ENCODE measurements at regions not wholly inside any gene's neighbourhood (a gene's known extent, or its start where the extent isn't known, plus 50 kb on each side); places are given as distances from the start of the nearest gene placed in this dataset.

DNA sequence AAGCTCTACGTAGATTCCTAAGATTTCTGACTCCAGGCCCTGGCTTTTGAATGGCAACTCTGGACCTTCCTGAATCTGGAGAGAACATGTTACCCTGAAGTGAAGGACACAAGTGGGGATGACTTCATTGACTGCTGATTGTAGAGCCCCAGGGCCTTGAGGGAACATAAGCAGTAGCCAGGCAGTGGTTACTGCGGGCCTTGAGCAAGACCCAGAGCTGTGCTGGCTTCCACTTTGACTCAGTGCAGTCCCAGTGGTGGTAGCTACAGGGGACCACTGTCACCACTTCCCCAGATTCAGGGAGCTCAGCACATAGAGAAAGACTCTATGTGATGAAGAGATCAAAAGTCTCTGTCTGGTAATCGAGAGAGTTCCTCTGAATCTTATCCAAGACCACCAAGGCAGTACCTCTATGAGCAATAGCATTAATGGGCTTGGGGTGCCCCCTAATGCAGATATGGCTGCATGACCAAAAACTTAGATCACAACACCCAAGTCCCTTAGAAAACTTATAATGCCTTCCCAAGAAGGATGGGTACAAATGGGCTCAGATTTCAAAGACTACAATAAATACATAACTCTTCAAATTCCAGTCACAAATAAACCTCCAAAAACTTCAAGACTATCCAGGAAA is 1278.3 kb downstream of the AMY1C start:
- WGBS (ENCODE audit: insufficient coverage, insufficient replicate concordance, low lambda C conversion rate, missing lambda C conversion rate) = 0% methylated on average over 3 of the region's 3 CpGs
- no peak for DNase-seq (ENCODE audit: low read depth, low spot score)
- Histone ChIP-seq H3K9ac (ENCODE audit: control insufficient read depth, insufficient read depth, low read length) (no peak overlapping the region), H3K27ac (ENCODE audit: control insufficient read depth, insufficient read depth) (no peak overlapping the region), H4K20me1 (ENCODE audit: control insufficient read depth, insufficient read depth) (no peaks in the 10 kb centered on the region), H2AFZ (ENCODE audit: control insufficient read depth, low read depth, low read length) (no peak overlapping the region; the same call in 1 of the 2 replicates), H3K9me3 (replicated peaks; ENCODE audit: control insufficient read depth, insufficient read depth, low read length) (no peaks in the 10 kb centered on the region), H3K4me2 (ENCODE audit: control insufficient read depth, insufficient read depth) (no peak overlapping the region), H3K27me3 (replicated peaks in 1 of 2; ENCODE audit: control insufficient read depth in 2 of 2, insufficient read depth in 2 of 2, low read length in 1 of 2) (no peaks in the 10 kb centered on the region), H3K4me1 (ENCODE audit: control insufficient read depth, insufficient read depth, low read length) (no peaks in the 10 kb centered on the region), H3K36me3 (ENCODE audit: control insufficient read depth in 2 of 2, insufficient read depth in 2 of 2, low read length in 1 of 2) (no peaks in the 10 kb centered on the region), H3K79me2 (ENCODE audit: control insufficient read depth, insufficient read depth, low read length) (no peaks in the 10 kb centered on the region), H3K4me3 (no peak overlapping the region)
- intact Hi-C loops (cut with micrococcal nuclease; ENCODE audit: unreplicated experiment) (loop anchor here (1.0 kb wide), 2 partner anchors 248 to 380 kb away; no protein-coding TSS in a partner anchor), in situ Hi-C loops (cut with MboI) (no loop called here)
- peak; percentile 79 for ATAC-seq
- ChIA-PET CTCF (interaction anchor here (0.6 to 4.7 kb wide), 21 partner anchors 8 to 765 kb away, joined by 3 to 49 read pairs (median 4); no protein-coding TSS in a partner anchor), SMC1A (ENCODE audit: uncharacterized antibody, unreplicated experiment) (interaction anchor here (0.6 to 6.8 kb wide), 18 partner anchors 10 to 1239 kb away, joined by 3 to 38 read pairs (median 4); no protein-coding TSS in a partner anchor), RAD21 (ENCODE audit: unreplicated experiment) (interaction anchor here (0.6 to 5.2 kb wide), 11 partner anchors 42 to 1238 kb away, joined by 3 to 37 read pairs (median 4); no protein-coding TSS in a partner anchor), POLR2A (no interaction called here)
- BruUV-seq (replicated peaks) = no TSS peak
- FAIRE-seq = no peak
- no peak for TF ChIP-seq SMAD5 (IDR thresholded peaks at IDR 0.05; ENCODE audit: low read depth)
- TF ChIP-seq, protein P1, sequence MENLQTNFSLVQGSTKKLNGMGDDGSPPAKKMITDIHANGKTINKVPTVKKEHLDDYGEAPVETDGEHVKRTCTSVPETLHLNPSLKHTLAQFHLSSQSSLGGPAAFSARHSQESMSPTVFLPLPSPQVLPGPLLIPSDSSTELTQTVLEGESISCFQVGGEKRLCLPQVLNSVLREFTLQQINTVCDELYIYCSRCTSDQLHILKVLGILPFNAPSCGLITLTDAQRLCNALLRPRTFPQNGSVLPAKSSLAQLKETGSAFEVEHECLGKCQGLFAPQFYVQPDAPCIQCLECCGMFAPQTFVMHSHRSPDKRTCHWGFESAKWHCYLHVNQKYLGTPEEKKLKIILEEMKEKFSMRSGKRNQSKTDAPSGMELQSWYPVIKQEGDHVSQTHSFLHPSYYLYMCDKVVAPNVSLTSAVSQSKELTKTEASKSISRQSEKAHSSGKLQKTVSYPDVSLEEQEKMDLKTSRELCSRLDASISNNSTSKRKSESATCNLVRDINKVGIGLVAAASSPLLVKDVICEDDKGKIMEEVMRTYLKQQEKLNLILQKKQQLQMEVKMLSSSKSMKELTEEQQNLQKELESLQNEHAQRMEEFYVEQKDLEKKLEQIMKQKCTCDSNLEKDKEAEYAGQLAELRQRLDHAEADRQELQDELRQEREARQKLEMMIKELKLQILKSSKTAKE (IDR thresholded peaks at IDR 0.05; ENCODE audit: low read depth, poor library complexity, severe bottlenecking) = no peak
- no peak for TF ChIP-seq HCFC1 (IDR thresholded peaks at IDR 0.05; ENCODE audit: low read length)
- peak; percentile 77 for TF ChIP-seq RUNX3 (IDR thresholded peaks at IDR 0.05; ENCODE audit: low read length)
- 0 out of 2 replicates have a peak, but pooled peaks have one; percentile 12 for TF ChIP-seq IRF4 (IDR thresholded peaks at IDR 0.05; ENCODE audit: low read depth, low read length)
- no peak; the same call in 1 of the 2 replicates for TF ChIP-seq JUNB (IDR thresholded peaks at IDR 0.05)
- no peak for TF ChIP-seq TCF12 (IDR thresholded peaks at IDR 0.05; ENCODE audit: low read depth, low read length)
- no peak for TF ChIP-seq TCF3 (IDR thresholded peaks at IDR 0.05; ENCODE audit: borderline replicate concordance, insufficient read depth, low read depth, low read length)
- no peak for TF ChIP-seq HDAC2 (IDR thresholded peaks at IDR 0.05)
- no peak for TF ChIP-seq HDGF (IDR thresholded peaks at IDR 0.05)
- no peak for TF ChIP-seq SUPT20H (IDR thresholded peaks at IDR 0.05; ENCODE audit: borderline replicate concordance, control insufficient read depth, low read depth, low read length)
- TF ChIP-seq PAX5 (IDR thresholded peaks at IDR 0.05; ENCODE audit: borderline replicate concordance, low read depth, low read length) = no peak
- TF ChIP-seq, protein P2, sequence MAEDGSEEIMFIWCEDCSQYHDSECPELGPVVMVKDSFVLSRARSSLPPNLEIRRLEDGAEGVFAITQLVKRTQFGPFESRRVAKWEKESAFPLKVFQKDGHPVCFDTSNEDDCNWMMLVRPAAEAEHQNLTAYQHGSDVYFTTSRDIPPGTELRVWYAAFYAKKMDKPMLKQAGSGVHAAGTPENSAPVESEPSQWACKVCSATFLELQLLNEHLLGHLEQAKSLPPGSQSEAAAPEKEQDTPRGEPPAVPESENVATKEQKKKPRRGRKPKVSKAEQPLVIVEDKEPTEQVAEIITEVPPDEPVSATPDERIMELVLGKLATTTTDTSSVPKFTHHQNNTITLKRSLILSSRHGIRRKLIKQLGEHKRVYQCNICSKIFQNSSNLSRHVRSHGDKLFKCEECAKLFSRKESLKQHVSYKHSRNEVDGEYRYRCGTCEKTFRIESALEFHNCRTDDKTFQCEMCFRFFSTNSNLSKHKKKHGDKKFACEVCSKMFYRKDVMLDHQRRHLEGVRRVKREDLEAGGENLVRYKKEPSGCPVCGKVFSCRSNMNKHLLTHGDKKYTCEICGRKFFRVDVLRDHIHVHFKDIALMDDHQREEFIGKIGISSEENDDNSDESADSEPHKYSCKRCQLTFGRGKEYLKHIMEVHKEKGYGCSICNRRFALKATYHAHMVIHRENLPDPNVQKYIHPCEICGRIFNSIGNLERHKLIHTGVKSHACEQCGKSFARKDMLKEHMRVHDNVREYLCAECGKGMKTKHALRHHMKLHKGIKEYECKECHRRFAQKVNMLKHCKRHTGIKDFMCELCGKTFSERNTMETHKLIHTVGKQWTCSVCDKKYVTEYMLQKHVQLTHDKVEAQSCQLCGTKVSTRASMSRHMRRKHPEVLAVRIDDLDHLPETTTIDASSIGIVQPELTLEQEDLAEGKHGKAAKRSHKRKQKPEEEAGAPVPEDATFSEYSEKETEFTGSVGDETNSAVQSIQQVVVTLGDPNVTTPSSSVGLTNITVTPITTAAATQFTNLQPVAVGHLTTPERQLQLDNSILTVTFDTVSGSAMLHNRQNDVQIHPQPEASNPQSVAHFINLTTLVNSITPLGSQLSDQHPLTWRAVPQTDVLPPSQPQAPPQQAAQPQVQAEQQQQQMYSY (CRISPR knock-in tag; IDR thresholded peaks at IDR 0.05) = no peak
- TF ChIP-seq ETV6 (conservative IDR thresholded peaks at IDR 0.05 in 1 of 2, IDR thresholded peaks at IDR 0.05 in 1 of 2; ENCODE audit: borderline replicate concordance in 1 of 2, low read depth in 1 of 2) = no peak
- no peak for TF ChIP-seq ZSCAN29 (IDR thresholded peaks at IDR 0.05)
- TF ChIP-seq, protein P3, sequence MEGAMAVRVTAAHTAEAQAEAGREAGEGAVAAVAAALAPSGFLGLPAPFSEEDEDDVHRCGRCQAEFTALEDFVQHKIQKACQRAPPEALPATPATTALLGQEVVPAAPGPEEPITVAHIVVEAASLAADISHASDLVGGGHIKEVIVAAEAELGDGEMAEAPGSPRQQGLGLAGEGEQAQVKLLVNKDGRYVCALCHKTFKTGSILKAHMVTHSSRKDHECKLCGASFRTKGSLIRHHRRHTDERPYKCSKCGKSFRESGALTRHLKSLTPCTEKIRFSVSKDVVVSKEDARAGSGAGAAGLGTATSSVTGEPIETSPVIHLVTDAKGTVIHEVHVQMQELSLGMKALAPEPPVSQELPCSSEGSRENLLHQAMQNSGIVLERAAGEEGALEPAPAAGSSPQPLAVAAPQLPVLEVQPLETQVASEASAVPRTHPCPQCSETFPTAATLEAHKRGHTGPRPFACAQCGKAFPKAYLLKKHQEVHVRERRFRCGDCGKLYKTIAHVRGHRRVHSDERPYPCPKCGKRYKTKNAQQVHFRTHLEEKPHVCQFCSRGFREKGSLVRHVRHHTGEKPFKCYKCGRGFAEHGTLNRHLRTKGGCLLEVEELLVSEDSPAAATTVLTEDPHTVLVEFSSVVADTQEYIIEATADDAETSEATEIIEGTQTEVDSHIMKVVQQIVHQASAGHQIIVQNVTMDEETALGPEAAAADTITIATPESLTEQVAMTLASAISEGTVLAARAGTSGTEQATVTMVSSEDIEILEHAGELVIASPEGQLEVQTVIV (IDR thresholded peaks at IDR 0.05; ENCODE audit: borderline replicate concordance, partially characterized antibody) = no peak

Data from GM12878 (cell line).